ENCODE measurements at regions not wholly inside any gene's neighbourhood (a gene's known extent, or its start where the extent isn't known, plus 50 kb on each side); places are given as distances from the start of the nearest gene placed in this dataset.

GRCh38 chr2:129883121-129883520 lies 96.3 kb upstream of the RAB6C start:
- 86% methylated on average over 3 of the region's 3 CpGs for WGBS (ENCODE audit: low lambda C conversion rate, missing lambda C conversion rate)
- no peaks in the 10 kb centered on the region for H3K9me3 ChIP-seq (ENCODE audit: low read depth)
- no peaks in the 10 kb centered on the region for H3K9me2 ChIP-seq (replicated peaks; ENCODE audit: insufficient read depth)
- H2AFZ ChIP-seq: no peak overlapping the region
- H3K27ac ChIP-seq: no peak overlapping the region
- H4K20me1 ChIP-seq (ENCODE audit: insufficient read depth, poor library complexity, severe bottlenecking): no peaks in the 10 kb centered on the region
- no peaks in the 10 kb centered on the region for H3K27me3 ChIP-seq
- no peak for TF ChIP-seq EZH2phosphoT487 (IDR thresholded peaks at IDR 0.05; ENCODE audit: low read depth, severe bottlenecking, unreplicated experiment)
- no peak for TF ChIP-seq CTCF (IDR thresholded peaks at IDR 0.05; ENCODE audit: poor library complexity)
- no peak for TF ChIP-seq EZH2 (IDR thresholded peaks at IDR 0.05; ENCODE audit: borderline replicate concordance)
- no peaks in the 10 kb centered on the region for H3K36me3 ChIP-seq (replicated peaks; ENCODE audit: insufficient read depth, low read depth)
- no peaks in the 10 kb centered on the region for H3K79me2 ChIP-seq
- no peak overlapping the region for H3K4me2 ChIP-seq
- no peak for DNase-seq (ENCODE audit: low spot score)
- H3K4me3 ChIP-seq: no peak overlapping the region
- no peaks in the 10 kb centered on the region for H3K4me1 ChIP-seq (ENCODE audit: insufficient read depth)

- Histone ChIP-seq H3K79me2 (no peaks in the 10 kb centered on the region), H3K4me1 (ENCODE audit: insufficient read depth) (no peaks in the 10 kb centered on the region), H3K36me3 (replicated peaks; ENCODE audit: insufficient read depth, low read depth) (no peaks in the 10 kb centered on the region), H3K9me2 (replicated peaks; ENCODE audit: insufficient read depth) (no peaks in the 10 kb centered on the region), H3K27ac (no peak overlapping the region), H3K9me3 (ENCODE audit: low read depth) (no peaks in the 10 kb centered on the region), H3K4me2 (no peak overlapping the region), H3K4me3 (no peak overlapping the region), H2AFZ (no peak overlapping the region), H3K27me3 (no peaks in the 10 kb centered on the region), H4K20me1 (ENCODE audit: insufficient read depth, poor library complexity, severe bottlenecking) (no peaks in the 10 kb centered on the region)
- DNase-seq (ENCODE audit: low spot score): no peak
- WGBS (ENCODE audit: low lambda C conversion rate, missing lambda C conversion rate): 88% methylated on average over 4 of the region's 4 CpGs
- no peak for TF ChIP-seq EZH2phosphoT487 (IDR thresholded peaks at IDR 0.05; ENCODE audit: low read depth, severe bottlenecking, unreplicated experiment)
- no peak for TF ChIP-seq CTCF (IDR thresholded peaks at IDR 0.05; ENCODE audit: poor library complexity)
- TF ChIP-seq EZH2 (IDR thresholded peaks at IDR 0.05; ENCODE audit: borderline replicate concordance): no peak
These were observed 95.2 kb upstream of the RAB6C start for GRCh38 chr2:129884221-129884786.

GRCh38 chr2:129885735-129886134 lies 93.7 kb upstream of the RAB6C start:
- no peaks in the 10 kb centered on the region for H3K4me1 ChIP-seq (ENCODE audit: insufficient read depth)
- H3K9me3 ChIP-seq (ENCODE audit: low read depth): no peaks in the 10 kb centered on the region
- no peak overlapping the region for H3K27ac ChIP-seq
- H2AFZ ChIP-seq: no peak overlapping the region
- H3K27me3 ChIP-seq: no peaks in the 10 kb centered on the region
- no peaks in the 10 kb centered on the region for H3K9me2 ChIP-seq (replicated peaks; ENCODE audit: insufficient read depth)
- no peak overlapping the region for H3K4me2 ChIP-seq
- H3K4me3 ChIP-seq: no peak overlapping the region
- H4K20me1 ChIP-seq (ENCODE audit: insufficient read depth, poor library complexity, severe bottlenecking): no peaks in the 10 kb centered on the region
- H3K79me2 ChIP-seq: no peaks in the 10 kb centered on the region
- H3K36me3 ChIP-seq (replicated peaks; ENCODE audit: insufficient read depth, low read depth): no peaks in the 10 kb centered on the region
- DNase-seq (ENCODE audit: low spot score): no peak
- peak; percentile 3 for TF ChIP-seq CTCF (IDR thresholded peaks at IDR 0.05; ENCODE audit: poor library complexity)
- no peak for TF ChIP-seq EZH2 (IDR thresholded peaks at IDR 0.05; ENCODE audit: borderline replicate concordance)
- no peak for TF ChIP-seq EZH2phosphoT487 (IDR thresholded peaks at IDR 0.05; ENCODE audit: low read depth, severe bottlenecking, unreplicated experiment)
- 53% methylated on average over 5 of the region's 5 CpGs for WGBS (ENCODE audit: low lambda C conversion rate, missing lambda C conversion rate)
